CD4-positive, alpha-beta T cell (primary cell): ENCODE measurements at regions not wholly inside any gene's neighbourhood (a gene's known extent, or its start where the extent isn't known, plus 50 kb on each side); places are given as distances from the start of the nearest gene placed in this dataset.

Experiments
- ATAC-seq: fragments of 200-7000 bp; cut with Tn5 transposase; one replicate; pipeline ENCODE4 v1.10.0; 2022; ENCODE audit warnings: mild to moderate bottlenecking; ENCODE audit not compliant: poor library complexity
- CTCF ChIA-PET: fragments of 350-600 bp; sonication (Branson Sonifier 250); formaldehyde crosslinking; loops from one replicate; lab custom pipeline; 2021; ENCODE audit warnings: antibody characterized with exemption, inconsistent platforms; lab: Charles Lee
- POLR2A ChIA-PET: fragments of 350-600 bp; sonication (Branson Sonifier 250); formaldehyde crosslinking; loops from one replicate; lab custom pipeline; 2021; ENCODE audit warnings: antibody characterized with exemption, inconsistent platforms; lab: Charles Lee
- DNase-seq, 14 experiments: peaks; one replicate each; pipeline ENCODE4 v3.0.0-alpha.2; 2013 to 2020; ENCODE audit warnings: mixed read lengths in 2 of 14
- H3K27ac ChIP-seq, 2 donors: one replicate each; pipeline versions ENCODE4 v1.5.1 to v1.7.0; 2013; ENCODE audit warnings: low read length in 2 of 2, low read depth in 1 of 2, mild to moderate bottlenecking in 1 of 2
- H3K27me3 ChIP-seq, 2 experiments: 1 replicate in 1 of 2; 2 replicates in 1 of 2; pipeline versions ENCODE4 v1.6.1 to v1.7.0; 2013; ENCODE audit warnings: low read length in 2 of 2, control low read depth in 1 of 2, mild to moderate bottlenecking in 1 of 2, moderate library complexity in 1 of 2; ENCODE audit not compliant: insufficient read depth in 2 of 2, control insufficient read depth in 1 of 2
- H3K36me3 ChIP-seq: one replicate; pipeline ENCODE4 v1.6.1; 2013; ENCODE audit warnings: low read length, control low read depth; ENCODE audit not compliant: insufficient read depth
- H3K4me1 ChIP-seq: one replicate; pipeline ENCODE4 v1.6.1; 2013; ENCODE audit warnings: low read length, control low read depth; ENCODE audit not compliant: insufficient read depth
- H3K4me3 ChIP-seq: one replicate; pipeline ENCODE4 v1.5.1; 2013; ENCODE audit warnings: mild to moderate bottlenecking, low read length, moderate library complexity
- H3K9me3 ChIP-seq, 2 experiments: 1 replicate in 1 of 2; 2 replicates in 1 of 2; pipeline versions ENCODE4 v1.6.1 to v1.7.0; 2013; ENCODE audit warnings: low read length in 2 of 2, mild to moderate bottlenecking in 2 of 2, control low read depth in 1 of 2, moderate library complexity in 1 of 2; ENCODE audit not compliant: control insufficient read depth in 1 of 2, insufficient read depth in 1 of 2
- H3K27ac Mint-ChIP-seq: one replicate; pipeline ENCODE4 v1.8.0; 2020; ENCODE audit warnings: mixed read lengths
- H3K27me3 Mint-ChIP-seq: one replicate; pipeline ENCODE4 v1.8.0; 2021; ENCODE audit warnings: mixed read lengths
- H3K36me3 Mint-ChIP-seq: one replicate; pipeline ENCODE4 v1.8.0; 2021; ENCODE audit warnings: low read depth, mixed read lengths
- H3K4me1 Mint-ChIP-seq: one replicate; pipeline ENCODE4 v1.8.0; 2021; ENCODE audit warnings: low read depth, mixed read lengths
- H3K4me3 Mint-ChIP-seq: one replicate; pipeline ENCODE4 v1.8.0; 2020; ENCODE audit warnings: mild to moderate bottlenecking, mixed read lengths
- H3K9me3 Mint-ChIP-seq: one replicate; pipeline ENCODE4 v1.8.0; 2020; ENCODE audit warnings: mixed read lengths
- CTCF ChIP-seq: fragments of 200-600 bp; IDR thresholded peaks from one replicate; pipeline ENCODE4 v1.8.0; 2022; ENCODE audit warnings: antibody characterized with exemption, mild to moderate bottlenecking
- intact Hi-C, 2 experiments: fragments of 100-400 bp; cut with DNase I in 1 of 2; cut with micrococcal nuclease in 1 of 2; formaldehyde crosslinking; loops; one replicate each; pipeline versions ENCODE4 v1.15.1 to v1.9.0; 2023 to 2025; cut with DNase I, micrococcal nuclease

- Histone ChIP-seq H3K4me3 (no peak overlapping the region), H3K27ac (no peak overlapping the region), H3K27me3 (peaks cover 8 to 15% of the 10 kb centered on the region in 2 experiments), H3K36me3 (no peaks in the 10 kb centered on the region), H3K9me3 (peaks cover 0 to 5% of the 10 kb centered on the region in 2 experiments), H3K4me1 (no peaks in the 10 kb centered on the region)
- POLR2A ChIA-PET, result no interaction called here
- CTCF ChIA-PET, result no interaction called here
- H3K27ac Mint-ChIP-seq, result no peak overlapping the region
- H3K27me3 Mint-ChIP-seq, result peaks cover 29% of the 10 kb centered on the region
- TF ChIP-seq CTCF, result no peak
- intact Hi-C loops, result no loop called here
- no peak overlapping the region for H3K4me3 Mint-ChIP-seq
- no peaks in the 10 kb centered on the region for H3K4me1 Mint-ChIP-seq
- no peaks in the 10 kb centered on the region for H3K36me3 Mint-ChIP-seq
- ATAC-seq (no peak), DNase-seq (no peak)
- no peaks in the 10 kb centered on the region for H3K9me3 Mint-ChIP-seq
Observed at GRCh38 chr16:86794216-86794864, 216.0 kb downstream of the FOXL1 start.

- Histone ChIP-seq H3K27ac (no peak overlapping the region), H3K9me3 (peaks cover 0 to 5% of the 10 kb centered on the region in 2 experiments), H3K4me1 (no peaks in the 10 kb centered on the region), H3K27me3 (peaks cover 8 to 15% of the 10 kb centered on the region in 2 experiments), H3K36me3 (no peaks in the 10 kb centered on the region), H3K4me3 (no peak overlapping the region)
- H3K4me1 Mint-ChIP-seq, result no peaks in the 10 kb centered on the region
- DNase-seq (no peak), ATAC-seq (no peak)
- no peaks in the 10 kb centered on the region for H3K36me3 Mint-ChIP-seq
- TF ChIP-seq CTCF, result no peak
- no peaks in the 10 kb centered on the region for H3K9me3 Mint-ChIP-seq
- H3K4me3 Mint-ChIP-seq, result no peak overlapping the region
- CTCF ChIA-PET, result no interaction called here
- intact Hi-C loops, result no loop called here
- no peak overlapping the region for H3K27ac Mint-ChIP-seq
- POLR2A ChIA-PET, result no interaction called here
- H3K27me3 Mint-ChIP-seq, result peaks cover 43% of the 10 kb centered on the region
Observed at GRCh38 chr16:86797700-86798099, 219.4 kb downstream of the FOXL1 start.

DNA sequence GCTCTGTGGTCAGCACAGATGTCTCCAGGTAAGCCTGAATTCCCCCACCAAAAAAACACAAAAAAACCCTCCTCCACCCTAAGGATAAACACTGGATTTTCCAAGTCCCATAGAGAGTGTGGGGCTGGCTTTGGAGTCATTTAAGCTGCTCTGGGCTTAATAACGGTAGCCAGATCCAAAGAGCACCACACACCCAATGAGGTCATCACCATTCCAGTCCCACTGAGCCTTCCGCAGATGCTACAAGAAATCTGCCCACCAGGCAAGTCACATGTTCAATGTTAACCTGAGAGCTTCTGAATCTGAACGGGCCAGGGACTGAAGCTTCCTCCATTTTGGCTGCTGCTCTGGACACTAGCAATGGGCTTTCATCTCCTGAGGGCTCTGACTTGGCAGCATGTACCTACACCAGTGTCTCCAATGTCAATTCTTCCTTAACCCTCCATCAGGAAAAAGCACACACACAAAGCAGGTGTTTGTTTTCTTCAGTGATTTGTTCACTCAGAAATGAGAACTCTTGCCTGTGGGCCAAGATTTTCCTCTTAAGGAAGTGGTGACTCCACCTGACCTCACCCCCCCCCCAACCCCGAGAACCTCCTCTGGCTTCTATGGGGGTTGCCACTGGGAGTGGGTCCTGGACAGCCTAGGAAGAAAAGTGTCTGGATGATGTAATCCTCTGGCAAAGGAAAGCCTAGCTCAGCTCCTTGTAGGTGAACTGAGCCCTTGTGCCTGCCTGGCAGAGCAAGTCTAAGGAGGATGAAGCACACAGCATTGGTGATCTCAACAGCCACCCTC is 220.1 kb downstream of the FOXL1 start:
- ATAC-seq, result no peak
- ChIA-PET CTCF (no interaction called here), POLR2A (no interaction called here)
- peaks cover 43% of the 10 kb centered on the region for H3K27me3 Mint-ChIP-seq
- no peak overlapping the region for H3K4me3 ChIP-seq
- H3K27ac ChIP-seq, result no peak overlapping the region
- H3K4me3 Mint-ChIP-seq, result no peak overlapping the region
- no peak overlapping the region for H3K27ac Mint-ChIP-seq
- H3K9me3 Mint-ChIP-seq, result no peaks in the 10 kb centered on the region
- intact Hi-C loops, result no loop called here
- DNase-seq, result no peak
- H3K36me3 ChIP-seq, result no peaks in the 10 kb centered on the region
- peaks cover 0 to 5% of the 10 kb centered on the region in 2 experiments for H3K9me3 ChIP-seq
- H3K27me3 ChIP-seq, result peaks cover 8 to 15% of the 10 kb centered on the region in 2 experiments
- no peaks in the 10 kb centered on the region for H3K4me1 Mint-ChIP-seq
- no peaks in the 10 kb centered on the region for H3K4me1 ChIP-seq
- no peak for TF ChIP-seq CTCF
- no peaks in the 10 kb centered on the region for H3K36me3 Mint-ChIP-seq
